Endodermal cell (in vitro differentiated cells): ENCODE measurements at regions not wholly inside any gene's neighbourhood (a gene's known extent, or its start where the extent isn't known, plus 50 kb on each side); places are given as distances from the start of the nearest gene placed in this dataset.

Experiments
- DNase-seq: peaks from one replicate; pipeline ENCODE4 v3.0.0-alpha.2; 2017
- H3K27ac ChIP-seq: 2 replicates; pipeline ENCODE4 v1.5.1; 2013; ENCODE audit warnings: mild to moderate bottlenecking, low read depth, low read length, moderate library complexity
- H3K27me3 ChIP-seq: 2 replicates; pipeline ENCODE4 v1.6.1; 2013; ENCODE audit warnings: mild to moderate bottlenecking, low read length, moderate library complexity; ENCODE audit not compliant: insufficient read depth, control insufficient read depth, poor library complexity, severe bottlenecking
- H3K36me3 ChIP-seq: 2 replicates; pipeline ENCODE4 v1.7.0; 2013; ENCODE audit warnings: mild to moderate bottlenecking, low read length, moderate library complexity; ENCODE audit not compliant: control insufficient read depth, insufficient read depth
- H3K4me1 ChIP-seq: one replicate; pipeline ENCODE4 v1.7.0; 2013; ENCODE audit warnings: low read length; ENCODE audit not compliant: control insufficient read depth, insufficient read depth
- H3K4me3 ChIP-seq: 2 replicates; pipeline ENCODE4 v1.5.1; 2013; ENCODE audit warnings: mild to moderate bottlenecking, low read length, moderate library complexity
- H3K9ac ChIP-seq: 2 replicates; pipeline ENCODE4 v1.6.1; 2013; ENCODE audit warnings: mild to moderate bottlenecking, low read length, moderate library complexity; ENCODE audit not compliant: poor library complexity, severe bottlenecking; ENCODE audit errors: extremely low read depth
- H3K9me3 ChIP-seq: 2 replicates; pipeline ENCODE4 v1.6.1; 2013; ENCODE audit warnings: mild to moderate bottlenecking, low read length, moderate library complexity; ENCODE audit not compliant: control insufficient read depth
- H3K27ac Mint-ChIP-seq: 2 replicates; pipeline ENCODE4 v1.8.0; 2020; ENCODE audit warnings: mixed read lengths
- H3K27me3 Mint-ChIP-seq: 2 replicates; pipeline ENCODE4 v1.8.0; 2021; ENCODE audit warnings: mild to moderate bottlenecking, mixed read lengths; ENCODE audit not compliant: insufficient read depth
- H3K36me3 Mint-ChIP-seq: 2 replicates; pipeline ENCODE4 v1.8.0; 2020; ENCODE audit warnings: low read depth, mixed read lengths
- H3K4me1 Mint-ChIP-seq: 2 replicates; pipeline ENCODE4 v1.8.0; 2020; ENCODE audit warnings: mixed read lengths
- H3K4me3 Mint-ChIP-seq: 2 replicates; pipeline ENCODE4 v1.8.0; 2020; ENCODE audit warnings: mild to moderate bottlenecking, moderate library complexity, mixed read lengths
- H3K9me3 Mint-ChIP-seq: 2 replicates; pipeline ENCODE4 v1.8.0; 2020; ENCODE audit warnings: mild to moderate bottlenecking, mixed read lengths
- CTCF ChIP-seq: fragments of 200-600 bp; sonication (generic); conservative IDR thresholded peaks from 2 replicates; pipeline ENCODE4 v1.5.0; 2021; ENCODE audit warnings: antibody characterized with exemption, mild to moderate bottlenecking
- WGBS, 2 experiments: methylation state at CpG; one replicate each; pipeline versions ENCODE4 v1.1.5 to v1.1.7; 2013; ENCODE audit warnings: missing lambda C conversion rate in 2 of 2, mixed read lengths in 1 of 2; ENCODE audit not compliant: insufficient coverage in 1 of 2, insufficient read length in 1 of 2; 5-methylcytosine and 5-hydroxymethylcytosine counted together

- H3K27ac ChIP-seq = no peak overlapping the region
- TF ChIP-seq CTCF = no peak
- 97 to 100% methylated on average over 1 of the region's 1 CpG for WGBS, 2 experiments
- Mint-ChIP-seq H3K9me3 (no peaks in the 10 kb centered on the region), H3K27ac (no peak overlapping the region), H3K4me3 (no peak overlapping the region), H3K36me3 (no peaks in the 10 kb centered on the region), H3K4me1 (peaks cover 71% of the 10 kb centered on the region), H3K27me3 (peaks cover 10% of the 10 kb centered on the region)
- peaks cover 11% of the 10 kb centered on the region for H3K4me1 ChIP-seq
- H3K27me3 ChIP-seq = peaks cover 3% of the 10 kb centered on the region
- H3K36me3 ChIP-seq = no peaks in the 10 kb centered on the region
- H3K9me3 ChIP-seq = no peaks in the 10 kb centered on the region
- no peak overlapping the region for H3K4me3 ChIP-seq
- DNase-seq = peak; percentile 35
- no peak overlapping the region for H3K9ac ChIP-seq
These were observed 198.2 kb upstream of the SSTR4 start for GRCh38 chr20:22836877-22837276.

- Histone ChIP-seq H3K36me3 (no peaks in the 10 kb centered on the region), H3K27ac (no peak overlapping the region), H3K9me3 (no peaks in the 10 kb centered on the region), H3K4me3 (no peak overlapping the region), H3K27me3 (peaks cover 14% of the 10 kb centered on the region), H3K4me1 (peaks cover 13% of the 10 kb centered on the region), H3K9ac (no peak overlapping the region)
- H3K4me1 Mint-ChIP-seq = peaks cover 79% of the 10 kb centered on the region
- no peaks in the 10 kb centered on the region for H3K36me3 Mint-ChIP-seq
- WGBS, 2 experiments = 92 to 97% methylated on average over 1 of the region's 1 CpG
- DNase-seq = no peak
- H3K27ac Mint-ChIP-seq = no peak overlapping the region
- H3K4me3 Mint-ChIP-seq = no peak overlapping the region
- no peaks in the 10 kb centered on the region for H3K9me3 Mint-ChIP-seq
- no peak for TF ChIP-seq CTCF
- peaks cover 21% of the 10 kb centered on the region for H3K27me3 Mint-ChIP-seq
These were observed 197.1 kb upstream of the SSTR4 start for GRCh38 chr20:22838001-22838400.

GRCh38 chr20:22841846-22842245 is 193.3 kb upstream of the SSTR4 start:
- H3K36me3 ChIP-seq = no peaks in the 10 kb centered on the region
- Mint-ChIP-seq H3K4me1 (peaks cover 55% of the 10 kb centered on the region), H3K36me3 (no peaks in the 10 kb centered on the region), H3K27me3 (peaks cover 39% of the 10 kb centered on the region), H3K4me3 (no peak overlapping the region), H3K27ac (no peak overlapping the region), H3K9me3 (no peaks in the 10 kb centered on the region)
- no peak overlapping the region for H3K9ac ChIP-seq
- peaks cover 44% of the 10 kb centered on the region for H3K27me3 ChIP-seq
- no peak for TF ChIP-seq CTCF
- peak; percentile 14 for DNase-seq
- no peak overlapping the region for H3K4me3 ChIP-seq
- WGBS, 2 experiments = 96 to 100% methylated on average over 3 to 4 of the region's 4 CpGs
- H3K4me1 ChIP-seq = peaks cover 13% of the 10 kb centered on the region
- H3K27ac ChIP-seq = no peak overlapping the region
- no peaks in the 10 kb centered on the region for H3K9me3 ChIP-seq
